C1 segment of cervical spinal cord (tissue), 14 donors: ENCODE measurements at regions not wholly inside any gene's neighbourhood (a gene's known extent, or its start where the extent isn't known, plus 50 kb on each side); places are given as distances from the start of the nearest gene placed in this dataset.

Experiments used
- DNase-seq, 14 donors: peaks; one replicate each; lab custom pipeline; 2025; lab: John Stamatoyannopoulos, UW

DNA sequence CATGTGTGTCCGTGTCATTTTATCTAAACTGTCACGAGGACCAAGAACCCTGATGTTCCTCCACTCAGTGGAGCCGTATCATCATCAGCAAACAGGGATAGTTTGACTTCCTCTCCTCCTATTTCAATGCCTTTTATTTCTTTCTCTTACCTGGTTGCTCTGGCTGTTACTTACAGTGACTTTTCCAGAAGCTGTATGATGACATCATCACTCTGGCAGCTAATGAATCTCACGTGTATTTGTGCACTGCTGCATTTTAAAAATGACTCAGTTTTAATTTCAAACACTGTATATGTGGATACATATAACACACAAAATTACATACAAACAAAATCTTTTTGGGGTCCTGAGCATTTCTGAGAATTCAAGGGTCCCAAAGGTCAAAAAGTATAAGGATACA is 481.4 kb downstream of the CDH2 start:
- no peak for DNase-seq

DNA sequence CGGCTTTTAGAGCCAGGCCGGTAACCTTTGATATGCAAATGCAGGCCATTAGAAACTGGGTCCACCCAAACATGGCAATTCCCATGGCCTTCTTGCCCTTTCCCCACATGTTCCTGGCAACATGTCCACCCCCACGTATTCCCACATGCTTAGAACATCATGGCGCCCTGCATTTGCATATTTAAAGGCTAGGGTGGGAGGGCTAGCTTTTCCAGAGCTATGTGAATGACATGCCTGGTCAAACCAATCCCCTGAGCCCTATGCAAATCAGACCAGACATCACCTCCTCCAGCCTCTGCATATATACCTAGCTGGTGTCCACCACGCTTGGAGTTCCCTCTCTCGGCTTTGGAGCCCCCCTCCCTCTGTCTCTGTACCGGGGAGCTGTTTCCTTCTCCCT is 481.9 kb downstream of the CDH2 start:
- no peak for DNase-seq

DNA sequence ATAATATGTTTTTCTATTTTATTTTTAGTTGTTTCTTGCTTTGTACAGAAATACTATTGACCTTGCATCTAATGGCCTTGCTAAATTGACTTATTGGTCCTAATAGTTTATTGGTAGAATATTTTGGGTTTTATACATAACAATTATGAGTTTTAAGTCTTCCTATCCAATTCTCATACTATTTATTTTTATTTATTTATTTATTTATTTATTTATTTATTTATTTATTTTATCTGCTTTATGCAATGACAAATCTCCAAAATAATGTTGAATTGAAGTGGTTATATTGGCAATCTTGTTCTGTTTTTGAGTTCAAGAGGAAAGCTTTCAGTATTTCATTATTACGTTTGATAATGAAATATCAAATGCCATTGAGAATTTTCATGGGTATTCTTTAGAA is 488.3 kb downstream of the CDH2 start:
- DNase-seq, result no peak

DNA sequence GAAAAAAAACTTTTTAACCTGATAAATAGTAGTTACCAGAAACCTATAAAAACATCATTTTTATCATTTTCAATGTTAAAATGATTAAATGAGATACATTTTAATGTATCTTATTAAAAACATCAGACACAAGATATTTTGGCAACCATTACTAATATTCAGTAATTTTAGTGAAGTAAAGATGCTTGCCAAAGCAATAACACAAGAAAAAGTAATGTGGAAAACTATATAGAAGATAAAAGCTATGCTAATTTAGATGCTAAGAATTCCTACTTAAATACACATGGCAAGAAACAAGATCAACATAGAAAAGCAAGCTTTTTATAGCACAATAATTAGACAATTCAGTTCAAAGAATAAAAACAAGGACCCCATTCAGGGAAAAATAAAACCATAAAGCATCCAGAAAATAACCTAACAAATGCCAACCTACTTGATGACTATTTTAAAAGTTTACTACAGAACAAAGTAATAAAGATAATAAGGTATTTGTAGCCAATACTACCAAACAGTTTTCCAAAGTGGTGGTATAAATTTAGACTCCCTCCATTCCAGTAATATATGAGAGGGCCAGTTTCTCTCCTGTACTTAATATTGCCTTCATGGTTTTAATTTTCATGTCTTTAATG is 489.5 kb downstream of the CDH2 start:
- DNase-seq, result no peak

DNA sequence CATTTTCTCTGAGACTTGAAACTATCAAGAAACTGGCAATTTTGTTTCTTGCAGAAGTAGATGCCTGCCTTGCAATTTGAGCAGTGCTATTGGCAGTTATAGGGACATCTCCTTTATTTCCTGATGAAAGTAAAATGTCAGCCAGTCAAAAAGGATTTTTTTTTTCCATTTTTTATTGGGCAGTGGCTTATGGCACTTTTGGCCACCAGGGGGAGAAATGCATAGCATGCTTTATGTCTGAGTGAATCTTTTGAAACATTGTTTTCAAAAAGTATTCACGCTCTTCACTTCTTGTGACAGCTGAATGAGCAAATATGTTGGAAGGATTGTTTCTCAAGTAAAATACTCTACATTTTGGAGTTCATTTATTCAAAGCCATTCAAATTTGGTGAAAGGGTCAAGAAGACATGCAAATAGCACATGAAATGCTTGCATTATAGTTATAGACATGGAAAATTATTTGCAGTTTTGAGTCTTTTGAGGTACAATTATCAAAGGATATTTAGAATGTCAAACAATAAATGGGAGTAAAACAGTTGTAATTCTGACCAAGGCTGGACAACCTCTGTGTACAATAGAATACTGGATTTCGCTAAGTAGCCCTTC is 491.0 kb downstream of the CDH2 start:
- DNase-seq, result peak in 1 of 14 donors; percentile 4

DNA sequence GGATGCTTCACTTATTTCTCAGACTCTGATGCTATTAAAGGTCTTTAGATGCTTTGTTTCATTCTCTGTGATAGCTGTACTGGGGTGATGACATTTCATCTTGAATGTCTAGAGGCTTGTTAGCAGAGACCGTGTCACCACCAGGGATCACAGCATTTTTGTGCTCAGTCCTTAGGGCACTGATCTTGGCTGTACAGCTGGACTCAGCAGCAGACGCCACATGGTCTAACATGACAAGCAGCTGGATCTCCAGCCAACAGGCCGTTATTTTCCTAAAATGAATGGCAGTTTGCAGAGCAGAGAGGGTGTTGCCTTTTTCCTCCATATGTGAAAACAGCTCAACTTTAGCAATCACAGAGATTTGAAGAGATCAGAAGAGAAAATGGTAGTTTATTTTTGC is 491.8 kb downstream of the CDH2 start:
- no peak for DNase-seq

DNA sequence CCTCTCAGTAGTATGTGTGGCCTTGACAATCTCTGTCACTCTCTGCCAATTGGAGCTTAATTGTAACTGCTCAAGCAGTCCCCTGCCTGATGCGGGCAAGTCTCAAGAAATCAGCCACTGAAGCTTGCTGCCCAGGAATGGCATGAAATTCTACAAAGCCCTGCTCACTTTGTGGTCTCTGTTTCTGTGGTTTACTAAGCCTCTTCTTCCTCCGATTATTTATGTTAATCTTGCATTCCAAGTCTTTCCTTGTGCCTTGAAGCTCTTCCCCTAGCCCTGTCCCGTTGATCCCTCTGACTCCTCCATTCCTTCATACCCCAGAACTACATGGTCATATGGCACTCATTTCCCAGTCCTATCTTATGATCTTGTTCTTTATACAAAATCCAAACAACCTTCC is 489.3 kb upstream of the CHST9 start:
- DNase-seq, result no peak

DNA sequence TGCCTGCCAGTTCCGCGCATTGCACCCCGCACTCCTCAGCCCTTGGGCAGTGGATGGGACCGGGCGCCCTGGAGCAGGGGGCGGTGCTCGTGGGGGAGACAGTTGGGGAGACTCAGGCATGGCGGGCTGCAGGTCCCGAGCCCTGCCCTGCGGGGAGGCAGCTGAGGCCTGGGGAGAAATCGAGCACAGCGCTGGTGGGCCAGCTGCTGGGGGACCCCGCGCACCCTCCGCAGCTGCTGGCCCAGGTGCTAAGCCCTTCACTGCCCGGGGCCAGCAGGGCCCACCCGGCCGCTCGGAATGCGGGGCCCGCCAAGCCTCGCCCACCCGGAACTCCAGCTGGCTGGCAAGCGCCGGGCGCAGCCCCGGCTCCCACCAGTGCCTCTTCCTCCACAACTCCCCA is 488.8 kb upstream of the CHST9 start:
- no peak for DNase-seq

DNA sequence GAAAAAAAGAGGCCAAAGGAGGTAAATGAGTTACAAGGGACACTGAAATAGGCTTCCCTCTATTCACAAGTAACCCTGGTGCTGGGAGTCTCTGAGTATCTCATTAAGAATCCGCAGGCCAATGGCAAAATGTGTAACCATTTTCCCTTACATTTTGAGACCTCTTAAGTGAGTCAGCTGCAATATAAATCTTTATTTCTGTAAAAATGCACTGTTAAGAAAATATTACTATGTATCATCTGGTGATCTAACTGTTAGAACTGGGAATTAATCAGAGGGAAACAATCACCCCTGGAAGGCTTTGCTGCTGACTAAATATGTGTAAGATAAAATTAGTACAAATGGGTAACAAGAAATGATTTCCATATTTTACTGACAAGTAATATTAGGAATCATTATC is 483.1 kb upstream of the CHST9 start:
- no peak for DNase-seq

DNA sequence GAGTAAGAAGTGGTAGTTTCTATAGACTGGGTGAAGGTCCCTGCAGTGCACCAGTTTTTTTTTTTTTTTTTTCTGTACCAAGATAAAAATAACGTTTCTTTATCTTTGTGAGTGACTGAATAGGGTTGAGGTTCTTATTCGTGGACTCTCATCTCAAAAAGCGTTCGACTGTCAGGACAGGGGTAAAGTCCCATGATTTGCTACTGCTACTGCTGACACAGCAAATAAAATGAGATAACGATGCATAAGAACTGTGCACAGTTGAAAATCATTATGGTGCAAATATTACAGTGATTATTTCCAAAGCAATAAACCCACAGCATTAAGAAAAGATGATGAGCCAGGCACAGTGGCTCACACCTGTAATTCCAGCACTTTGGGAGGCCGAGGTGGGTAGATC is 482.0 kb upstream of the CHST9 start:
- no peak for DNase-seq

DNA sequence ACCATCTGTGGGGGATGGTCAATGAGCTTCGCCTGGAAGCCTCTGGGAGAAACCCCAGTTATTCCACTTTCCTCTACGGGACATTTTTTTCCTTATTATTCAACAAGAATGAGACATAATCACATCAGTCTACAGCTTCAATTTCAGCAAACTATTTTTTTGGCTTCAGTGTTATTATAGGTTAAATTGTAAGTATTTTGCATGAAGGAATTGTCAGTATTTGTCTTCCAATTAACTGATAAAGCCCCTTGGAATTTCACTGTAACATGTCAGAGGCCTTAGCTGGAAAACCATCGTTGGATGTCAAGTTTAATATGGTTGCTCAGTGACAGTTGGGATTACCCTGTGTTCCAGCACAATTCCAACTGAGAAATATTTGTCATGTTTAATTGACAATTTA is 480.9 kb upstream of the CHST9 start:
- no peak for DNase-seq

DNA sequence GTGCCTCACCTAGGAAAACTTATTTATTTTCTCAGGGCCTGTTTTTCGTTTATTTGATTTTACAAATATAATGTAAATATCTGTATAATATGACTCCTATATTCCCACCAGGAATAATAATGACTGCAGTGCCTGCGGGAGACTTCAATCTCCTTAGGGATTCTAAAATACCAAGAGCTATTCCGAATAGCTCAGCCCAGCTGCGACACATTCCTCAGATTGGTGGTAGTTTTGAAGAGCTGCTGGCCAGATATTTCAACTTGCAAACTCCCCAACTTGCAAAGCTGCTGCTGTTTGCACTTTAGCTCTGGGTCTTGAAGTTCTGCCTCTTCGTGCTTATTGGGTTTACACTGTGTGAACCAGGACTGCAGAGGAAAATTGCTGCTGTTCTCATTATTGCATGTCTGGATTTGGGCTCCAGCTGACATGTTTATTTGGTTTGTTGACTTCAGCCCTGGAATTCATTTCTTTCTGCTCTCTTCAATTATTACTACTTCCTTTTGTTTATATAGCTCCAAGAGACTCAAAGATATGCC is 480.2 kb upstream of the CHST9 start:
- no peak for DNase-seq

DNA sequence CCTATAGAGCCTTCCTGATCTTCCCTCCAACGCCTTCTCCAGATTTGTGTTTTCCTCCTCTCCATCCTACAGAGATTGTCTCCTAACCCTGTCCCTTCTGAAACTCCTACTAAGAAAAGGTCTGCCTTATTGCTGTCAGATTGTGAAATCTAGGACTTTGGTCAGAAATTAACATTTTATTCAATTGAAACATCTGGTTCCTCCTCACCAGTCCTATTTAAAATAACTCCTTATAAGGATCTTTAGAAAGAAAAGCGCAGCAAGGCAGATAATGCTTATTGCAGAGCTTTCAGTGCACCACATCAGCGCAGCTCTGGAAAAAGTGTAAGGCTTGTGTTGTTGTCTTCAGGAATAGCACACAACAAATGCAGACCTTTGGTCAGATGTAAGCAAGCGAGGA is 477.8 kb upstream of the CHST9 start:
- no peak for DNase-seq

DNA sequence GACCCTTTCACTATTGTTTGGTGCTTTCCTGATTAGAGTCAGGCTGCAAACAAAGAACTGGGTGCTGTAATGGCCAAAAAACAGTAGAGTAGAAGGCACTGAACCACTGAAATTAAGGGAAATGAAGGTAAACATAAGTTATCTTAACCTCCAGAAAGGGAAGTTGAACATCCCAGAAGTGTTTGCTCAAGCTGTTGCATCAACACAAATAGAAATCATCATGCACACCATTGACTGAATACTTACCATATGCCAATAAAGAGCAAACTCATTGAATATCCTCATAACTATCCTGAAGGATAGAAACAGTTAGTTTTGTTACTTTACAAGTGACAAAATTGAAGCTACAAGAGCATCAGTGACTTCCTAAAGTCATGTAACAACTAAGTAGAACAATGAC is 477.4 kb upstream of the CHST9 start:
- no peak for DNase-seq

DNA sequence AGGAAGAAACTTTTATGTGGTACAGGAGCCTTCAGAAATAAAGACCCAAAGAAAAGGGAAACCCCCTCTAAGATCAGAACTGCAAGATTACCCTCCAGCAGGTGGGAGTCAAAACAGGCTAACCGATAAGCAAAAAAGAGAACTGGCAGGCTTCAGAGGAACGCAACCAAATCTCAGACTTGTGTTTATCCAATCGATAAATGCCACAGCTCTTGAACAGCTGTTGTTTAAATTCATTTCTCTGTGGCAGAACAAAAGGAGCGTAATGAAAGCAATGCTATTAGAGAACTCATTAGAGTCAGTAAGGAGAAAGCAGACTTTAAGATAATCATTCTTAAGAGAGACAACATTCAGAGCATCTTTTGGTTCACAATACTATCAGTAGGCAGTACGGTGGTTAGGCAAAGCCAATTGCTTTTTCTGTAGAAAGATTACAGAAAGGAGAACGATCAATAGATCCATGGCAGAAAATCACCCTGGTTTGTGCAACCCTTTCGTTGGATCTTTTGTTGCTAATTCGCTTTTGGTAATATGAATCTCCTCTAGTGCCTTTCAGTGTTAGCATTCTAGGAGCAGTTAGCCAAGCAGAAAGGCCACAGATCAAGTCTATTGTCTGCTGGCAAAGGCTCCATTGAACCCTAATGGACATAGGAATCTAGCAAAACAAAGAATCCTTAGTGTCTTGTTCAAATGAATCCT is 476.4 kb upstream of the CHST9 start:
- DNase-seq, result peak in 2 of 14 donors; percentile 0 to 2

DNA sequence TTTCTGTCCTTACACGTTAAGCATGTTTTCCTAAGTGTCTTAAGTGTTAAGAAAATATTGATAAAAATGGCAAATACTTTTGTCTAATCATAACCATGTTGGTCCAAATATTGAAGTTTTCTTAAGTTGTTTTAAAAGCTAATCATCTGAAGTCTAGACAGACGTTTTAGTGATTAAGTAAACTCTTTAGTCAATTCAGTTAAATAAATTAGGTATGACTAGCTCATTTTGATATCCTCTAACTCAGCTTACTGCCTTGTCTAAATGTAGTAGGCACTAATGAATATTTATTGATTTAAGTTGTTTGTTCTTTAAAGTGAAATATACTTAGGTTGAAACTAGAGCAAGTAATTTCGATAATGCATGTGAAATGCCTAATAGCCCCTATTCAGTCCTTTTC is 471.8 kb upstream of the CHST9 start:
- DNase-seq, result no peak

DNA sequence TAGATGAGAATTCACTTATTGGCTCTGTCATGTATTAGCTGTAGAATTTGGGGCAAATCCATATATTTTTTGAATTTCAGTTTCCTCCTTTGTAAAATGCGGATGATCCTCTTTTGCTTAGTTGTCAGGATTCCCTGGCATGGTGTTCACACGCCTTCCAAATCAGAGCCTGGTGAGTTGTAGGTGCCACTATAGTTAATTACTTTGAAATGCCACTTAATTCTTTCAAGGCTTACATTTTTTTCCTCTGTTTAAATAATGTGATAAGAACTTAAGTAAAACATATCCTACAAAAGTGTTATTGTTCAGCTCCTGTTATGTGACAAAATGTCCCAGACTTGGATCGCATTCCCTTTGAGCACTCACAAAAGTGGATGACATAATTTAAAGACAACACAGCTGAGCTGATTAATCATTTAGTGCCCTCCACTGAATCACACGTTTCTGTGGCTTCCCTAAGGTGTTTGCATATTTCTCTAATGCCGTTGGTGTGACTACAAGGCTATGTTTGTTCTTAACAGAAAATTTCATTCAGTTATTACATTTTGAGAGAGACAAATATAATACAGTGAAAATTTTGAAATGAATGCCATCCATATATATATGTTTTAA is 471.2 kb upstream of the CHST9 start:
- no peak for DNase-seq

DNA sequence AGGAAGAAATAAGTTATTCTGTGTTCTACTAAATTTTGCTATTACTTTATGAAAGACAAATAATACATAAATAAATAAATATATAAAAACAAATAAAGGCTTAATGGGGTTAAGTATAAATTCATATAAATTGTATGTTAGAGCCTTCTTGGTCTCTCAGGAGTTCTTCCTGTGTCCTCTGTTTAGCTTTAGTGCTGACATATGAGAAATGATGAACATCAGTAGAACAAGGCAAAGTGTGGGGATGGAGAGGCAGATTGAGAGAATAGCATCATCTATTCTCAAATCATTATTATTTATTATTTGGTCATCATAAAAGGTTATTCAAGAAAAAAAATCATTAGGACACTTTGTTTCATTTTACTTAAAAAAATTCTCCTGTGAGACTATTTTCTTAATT is 468.1 kb upstream of the CHST9 start:
- DNase-seq, result no peak

DNA sequence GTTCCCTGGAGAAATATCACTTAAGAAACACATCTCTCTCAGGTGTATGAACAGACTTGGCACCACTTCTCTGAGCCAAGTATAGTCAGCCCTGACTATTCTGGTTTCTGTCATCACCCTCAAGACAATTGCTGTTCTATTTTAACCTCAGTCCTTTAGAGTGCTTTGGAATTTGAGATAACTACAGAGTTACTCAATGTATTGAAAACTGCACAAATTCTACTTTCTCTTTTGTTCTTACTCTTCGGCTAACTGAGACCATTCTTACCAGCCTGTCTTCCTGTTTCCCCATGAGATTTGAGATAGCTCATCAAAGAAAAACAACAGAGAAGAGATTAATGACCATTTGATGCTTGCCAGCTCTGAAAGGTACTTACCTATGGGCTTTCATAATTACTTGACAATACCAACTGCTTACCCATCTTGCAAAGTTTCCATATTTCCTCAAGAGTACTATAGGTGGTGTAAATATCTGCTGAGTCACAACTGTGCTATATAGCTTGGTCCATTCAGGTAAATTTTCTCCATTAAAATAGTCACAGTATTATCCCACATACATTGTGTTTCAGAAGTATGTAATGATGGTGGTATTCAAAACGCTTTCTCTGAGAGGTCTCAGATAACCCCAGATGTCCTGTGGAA is 467.5 kb upstream of the CHST9 start:
- no peak for DNase-seq

DNA sequence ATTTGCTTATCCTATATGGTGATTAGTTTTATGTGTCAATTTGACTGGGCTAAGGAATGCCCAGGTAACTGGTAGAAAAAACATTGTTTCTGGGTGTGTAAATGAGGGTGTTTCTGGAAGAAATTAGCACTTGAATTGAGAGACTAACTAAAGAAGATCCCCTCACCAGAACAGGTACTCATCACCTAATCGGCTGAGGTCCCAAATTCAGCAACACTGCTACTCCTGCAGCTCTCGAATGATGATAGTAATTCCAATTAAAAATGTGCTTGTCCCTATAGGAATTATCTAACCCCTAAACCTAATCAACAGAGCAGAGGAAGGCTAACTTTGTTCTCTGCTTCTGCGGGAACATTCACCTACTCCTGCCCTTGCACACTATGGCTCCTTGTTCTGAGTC is 464.5 kb upstream of the CHST9 start:
- no peak for DNase-seq

DNA sequence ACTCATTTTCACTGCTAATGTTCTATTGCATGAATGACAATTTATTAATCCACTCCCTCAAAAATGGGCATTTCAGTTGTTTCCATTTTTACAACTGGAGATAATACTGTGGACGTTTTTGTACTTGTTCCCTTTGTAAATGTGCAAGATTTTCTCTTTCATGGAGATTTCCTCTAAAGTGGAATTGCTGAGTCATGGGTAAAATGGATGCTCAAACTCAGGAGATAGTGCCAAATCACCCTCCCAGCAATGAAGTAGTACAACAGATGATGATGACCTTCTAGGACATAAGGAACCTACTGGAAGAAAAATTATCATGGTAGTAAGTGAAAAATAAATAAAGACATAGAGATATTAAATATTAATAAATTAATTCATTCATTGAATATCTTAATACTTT is 460.8 kb upstream of the CHST9 start:
- DNase-seq, result no peak

DNA sequence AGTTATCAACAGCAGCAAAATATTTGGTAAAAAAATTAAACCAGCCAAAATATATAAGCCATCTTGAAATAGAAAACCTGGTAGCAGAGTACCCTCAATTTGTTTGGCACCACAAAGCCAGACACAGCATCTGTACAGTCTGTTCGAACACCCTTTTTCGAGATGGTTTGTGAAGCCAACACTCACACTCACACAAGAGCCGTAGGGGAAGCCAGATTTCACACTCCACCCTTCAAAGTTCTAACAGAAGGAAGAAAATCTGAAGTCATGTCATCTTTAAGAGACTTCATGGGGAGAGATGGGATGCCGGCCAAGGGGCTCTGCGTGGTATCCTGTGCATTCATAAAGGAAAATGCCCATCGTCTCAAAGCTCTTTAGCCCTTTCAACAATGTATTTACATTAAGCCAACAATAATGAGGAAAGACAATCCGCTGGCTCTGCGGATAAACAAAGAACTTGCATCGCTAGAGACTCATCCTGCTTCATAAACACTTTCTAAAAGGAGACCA is 451.5 kb upstream of the CHST9 start:
- DNase-seq, result no peak
